ENCODE measurements at regions not wholly inside any gene's neighbourhood (a gene's known extent, or its start where the extent isn't known, plus 50 kb on each side); places are given as distances from the start of the nearest gene placed in this dataset.
A peak's percentile ranks its signal among the peaks of the same experiment; 100 is the strongest.

DNA sequence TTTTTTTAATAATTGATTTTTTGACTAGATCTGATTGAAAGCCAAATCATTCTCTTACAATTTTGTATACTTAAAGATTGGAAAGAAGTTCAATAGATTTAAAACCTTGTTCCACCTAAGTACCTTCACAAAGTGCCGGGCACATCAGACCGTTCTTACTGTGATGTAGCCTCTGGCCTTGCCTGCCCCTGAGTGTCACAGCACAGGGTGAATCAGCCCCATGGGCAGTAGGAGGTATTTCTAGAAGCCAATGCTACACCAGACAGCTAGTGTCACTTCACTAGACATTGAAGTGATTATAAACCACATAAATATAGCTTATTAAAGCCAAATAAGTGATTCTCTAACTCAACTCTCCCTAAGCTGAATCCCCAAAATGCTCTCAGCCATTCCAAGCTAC is 131.3 kb downstream of the LACC1 start:
- TF ChIP-seq POLR2A (IDR thresholded peaks at IDR 0.05) = no peak
- TF ChIP-seq, protein P1, sequence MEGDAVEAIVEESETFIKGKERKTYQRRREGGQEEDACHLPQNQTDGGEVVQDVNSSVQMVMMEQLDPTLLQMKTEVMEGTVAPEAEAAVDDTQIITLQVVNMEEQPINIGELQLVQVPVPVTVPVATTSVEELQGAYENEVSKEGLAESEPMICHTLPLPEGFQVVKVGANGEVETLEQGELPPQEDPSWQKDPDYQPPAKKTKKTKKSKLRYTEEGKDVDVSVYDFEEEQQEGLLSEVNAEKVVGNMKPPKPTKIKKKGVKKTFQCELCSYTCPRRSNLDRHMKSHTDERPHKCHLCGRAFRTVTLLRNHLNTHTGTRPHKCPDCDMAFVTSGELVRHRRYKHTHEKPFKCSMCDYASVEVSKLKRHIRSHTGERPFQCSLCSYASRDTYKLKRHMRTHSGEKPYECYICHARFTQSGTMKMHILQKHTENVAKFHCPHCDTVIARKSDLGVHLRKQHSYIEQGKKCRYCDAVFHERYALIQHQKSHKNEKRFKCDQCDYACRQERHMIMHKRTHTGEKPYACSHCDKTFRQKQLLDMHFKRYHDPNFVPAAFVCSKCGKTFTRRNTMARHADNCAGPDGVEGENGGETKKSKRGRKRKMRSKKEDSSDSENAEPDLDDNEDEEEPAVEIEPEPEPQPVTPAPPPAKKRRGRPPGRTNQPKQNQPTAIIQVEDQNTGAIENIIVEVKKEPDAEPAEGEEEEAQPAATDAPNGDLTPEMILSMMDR (IDR thresholded peaks at IDR 0.05) = no peak
- TF ChIP-seq EP300 (IDR thresholded peaks at IDR 0.05) = no peak
- DNase-seq (ENCODE audit: low spot score in 2 of 2) = no peak
- no peak overlapping the region for H3K4me3 ChIP-seq
- H3K4me1 ChIP-seq = peaks cover 0 to 8% (median 3%) of the 10 kb centered on the region in 4 donors
- no peak overlapping the region for H3K27ac ChIP-seq
- H3K9me3 ChIP-seq = peaks cover 0 to 6% (median 0%) of the 10 kb centered on the region in 4 donors
- WGBS, 2 donors = 98 to 100% methylated on average over 2 of the region's 2 CpGs
- no peaks in the 10 kb centered on the region for H3K36me3 ChIP-seq
- no peaks in the 10 kb centered on the region for H3K27me3 ChIP-seq

GRCh38 chr13:44012910-44013757 is 133.4 kb downstream of the LACC1 start:
- Histone ChIP-seq H3K9me3 (no peaks in the 10 kb centered on the region), H3K36me3 (no peaks in the 10 kb centered on the region), H3K4me1 (peaks cover 0 to 13% (median 3%) of the 10 kb centered on the region in 4 donors), H3K4me3 (no peak overlapping the region), H3K27me3 (no peaks in the 10 kb centered on the region), H3K27ac (peak overlapping the region in 1 of 4 donors; percentile 52)
- no peak for DNase-seq (ENCODE audit: low spot score in 2 of 2)
- WGBS, 2 donors = 54 to 62% methylated on average over 8 of the region's 8 CpGs
- TF ChIP-seq EP300 (IDR thresholded peaks at IDR 0.05) (no peak), POLR2A (IDR thresholded peaks at IDR 0.05) (no peak)
- TF ChIP-seq, protein P1 (IDR thresholded peaks at IDR 0.05) = no peak

DNA sequence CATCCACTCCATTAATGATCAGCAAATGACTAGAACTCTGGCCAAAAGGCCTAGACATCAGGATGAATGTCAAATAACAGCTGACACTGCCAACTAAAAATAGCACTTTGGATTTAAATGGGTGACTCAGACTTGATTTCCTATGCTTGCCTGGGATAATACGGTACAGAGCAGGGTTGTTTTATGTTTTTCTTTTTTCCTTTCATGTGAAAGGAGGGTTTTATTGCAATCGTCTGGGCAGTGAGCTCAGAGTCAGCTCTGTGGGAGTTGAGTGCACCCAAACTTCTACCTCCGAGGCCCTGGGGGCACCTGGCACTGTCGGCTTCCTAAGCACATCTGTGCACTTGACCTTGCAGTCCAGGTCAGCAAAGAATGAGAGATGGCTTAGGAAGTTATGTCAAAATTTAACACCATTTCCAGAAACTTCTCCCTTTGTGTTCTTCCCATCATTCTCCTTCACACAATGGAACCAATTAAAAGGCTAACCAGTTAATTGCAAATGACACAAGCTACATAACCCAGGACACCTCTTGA is 134.1 kb downstream of the LACC1 start:
- WGBS, 2 donors = 14 to 29% methylated on average over 4 of the region's 4 CpGs
- H3K36me3 ChIP-seq = no peaks in the 10 kb centered on the region
- H3K4me1 ChIP-seq = peaks cover 0 to 19% (median 3%) of the 10 kb centered on the region in 4 donors
- DNase-seq (ENCODE audit: low spot score in 2 of 2) = no peak
- no peak overlapping the region for H3K4me3 ChIP-seq
- peak overlapping the region in 1 of 4 donors; percentile 52 for H3K27ac ChIP-seq
- H3K27me3 ChIP-seq = no peaks in the 10 kb centered on the region
- H3K9me3 ChIP-seq = no peaks in the 10 kb centered on the region
- TF ChIP-seq EP300 (IDR thresholded peaks at IDR 0.05) (no peak), POLR2A (IDR thresholded peaks at IDR 0.05) (no peak)
- TF ChIP-seq, protein P1 (IDR thresholded peaks at IDR 0.05) = no peak

- Histone ChIP-seq H3K9me3 (no peaks in the 10 kb centered on the region), H3K36me3 (no peaks in the 10 kb centered on the region), H3K27ac (no peak overlapping the region), H3K4me1 (peaks cover 0 to 19% (median 3%) of the 10 kb centered on the region in 4 donors), H3K4me3 (no peak overlapping the region), H3K27me3 (no peaks in the 10 kb centered on the region)
- DNase-seq (ENCODE audit: low spot score in 2 of 2) = no peak
- TF ChIP-seq POLR2A (IDR thresholded peaks at IDR 0.05) = no peak
- WGBS, 2 donors = 77 to 89% methylated on average over 8 of the region's 8 CpGs
These were observed 134.8 kb downstream of the LACC1 start for GRCh38 chr13:44014501-44014900.

- Histone ChIP-seq H3K36me3 (no peaks in the 10 kb centered on the region), H3K27me3 (no peaks in the 10 kb centered on the region), H3K4me1 (peaks cover 0 to 19% (median 3%) of the 10 kb centered on the region in 4 donors), H3K27ac (no peak overlapping the region), H3K4me3 (no peak overlapping the region), H3K9me3 (no peaks in the 10 kb centered on the region)
- 90 to 91% methylated on average over 5 of the region's 5 CpGs for WGBS, 2 donors
- TF ChIP-seq POLR2A (IDR thresholded peaks at IDR 0.05) (no peak), EP300 (IDR thresholded peaks at IDR 0.05) (no peak)
- TF ChIP-seq, protein P1 (IDR thresholded peaks at IDR 0.05) = no peak
- DNase-seq (ENCODE audit: low spot score in 2 of 2) = no peak
These were observed 135.4 kb downstream of the LACC1 start for GRCh38 chr13:44015118-44015517.

Measured in tibial nerve (tissue), 4 donors.